ENCODE measurements at regions not wholly inside any gene's neighbourhood (a gene's known extent, or its start where the extent isn't known, plus 50 kb on each side); places are given as distances from the start of the nearest gene placed in this dataset.

DNA sequence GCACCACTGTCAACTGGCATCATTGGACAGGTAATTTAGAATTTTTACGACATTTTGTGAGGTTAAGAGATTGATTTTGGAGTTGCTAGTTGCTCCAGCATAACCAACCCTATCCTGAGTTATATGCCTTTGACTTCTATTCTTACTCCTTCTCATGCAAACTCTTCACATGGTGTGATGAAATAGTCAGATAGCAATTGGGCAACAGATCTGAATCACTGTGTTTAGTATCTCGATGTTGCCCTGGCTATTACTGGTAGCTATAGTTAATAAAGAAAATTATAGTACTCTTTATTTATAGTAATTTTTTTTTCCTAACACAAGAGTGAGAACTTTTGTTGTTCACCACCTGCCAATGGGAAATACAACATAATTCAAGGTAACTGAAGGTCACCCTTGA is 494.8 kb upstream of the TOM1L1 start:
- Histone ChIP-seq H3K9me3 (no peaks in the 10 kb centered on the region), H3K4me3 (replicated peaks in 1 of 3) (no peak overlapping the region), H3K4me1 (no peaks in the 10 kb centered on the region), H3K36me3 (no peaks in the 10 kb centered on the region), H3K27ac (no peak overlapping the region), H3K27me3 (no peaks in the 10 kb centered on the region)
- 92 to 97% methylated on average over 2 of the region's 2 CpGs for WGBS, 2 donors
- intact Hi-C loops (cut with DNase I) = no loop called here
- DNase-seq = no peak
- TF ChIP-seq, protein P1, sequence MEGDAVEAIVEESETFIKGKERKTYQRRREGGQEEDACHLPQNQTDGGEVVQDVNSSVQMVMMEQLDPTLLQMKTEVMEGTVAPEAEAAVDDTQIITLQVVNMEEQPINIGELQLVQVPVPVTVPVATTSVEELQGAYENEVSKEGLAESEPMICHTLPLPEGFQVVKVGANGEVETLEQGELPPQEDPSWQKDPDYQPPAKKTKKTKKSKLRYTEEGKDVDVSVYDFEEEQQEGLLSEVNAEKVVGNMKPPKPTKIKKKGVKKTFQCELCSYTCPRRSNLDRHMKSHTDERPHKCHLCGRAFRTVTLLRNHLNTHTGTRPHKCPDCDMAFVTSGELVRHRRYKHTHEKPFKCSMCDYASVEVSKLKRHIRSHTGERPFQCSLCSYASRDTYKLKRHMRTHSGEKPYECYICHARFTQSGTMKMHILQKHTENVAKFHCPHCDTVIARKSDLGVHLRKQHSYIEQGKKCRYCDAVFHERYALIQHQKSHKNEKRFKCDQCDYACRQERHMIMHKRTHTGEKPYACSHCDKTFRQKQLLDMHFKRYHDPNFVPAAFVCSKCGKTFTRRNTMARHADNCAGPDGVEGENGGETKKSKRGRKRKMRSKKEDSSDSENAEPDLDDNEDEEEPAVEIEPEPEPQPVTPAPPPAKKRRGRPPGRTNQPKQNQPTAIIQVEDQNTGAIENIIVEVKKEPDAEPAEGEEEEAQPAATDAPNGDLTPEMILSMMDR (IDR thresholded peaks at IDR 0.05) = no peak
- TF ChIP-seq POLR2A (IDR thresholded peaks at IDR 0.05) = no peak

DNA sequence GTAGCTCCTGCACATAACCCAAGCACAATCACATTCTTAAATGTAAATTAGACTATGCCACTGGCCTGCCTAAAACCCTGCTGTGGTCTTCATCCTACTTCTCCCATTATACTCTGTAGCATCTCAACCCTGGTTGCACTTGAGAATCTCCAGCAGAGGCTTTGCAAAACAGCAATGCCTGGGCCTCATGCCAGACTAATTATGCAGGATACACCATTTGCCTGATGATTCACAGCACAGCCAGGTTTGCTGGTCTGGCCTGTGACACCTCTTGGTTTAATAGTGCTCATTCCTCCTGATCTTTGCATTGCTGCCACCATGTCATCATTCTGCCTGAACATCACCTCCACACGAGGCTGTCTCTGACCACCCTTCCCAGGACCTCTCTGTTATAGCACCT is 491.9 kb upstream of the TOM1L1 start:
- no peak for DNase-seq

DNA sequence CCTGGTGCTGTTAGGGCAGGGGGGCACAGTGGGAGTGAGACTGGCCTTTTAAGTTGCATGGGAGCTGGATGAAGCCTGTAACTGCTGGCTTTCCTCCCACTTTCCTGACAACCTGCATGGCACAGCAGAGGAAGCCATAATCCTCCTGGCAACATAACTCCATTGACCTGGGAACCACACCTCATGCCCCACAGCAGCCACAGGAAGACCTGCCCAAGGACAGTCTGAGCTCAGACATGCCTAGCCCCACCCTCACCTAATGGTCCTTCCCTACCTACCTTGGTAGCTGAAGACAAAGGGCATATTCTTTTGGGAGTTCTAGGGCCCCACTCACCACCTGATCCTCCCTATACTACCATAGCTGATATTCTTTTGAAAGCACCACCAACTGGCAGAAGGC is 482.2 kb upstream of the TOM1L1 start:
- TF ChIP-seq, protein P1 (IDR thresholded peaks at IDR 0.05) = no peak
- no peak for TF ChIP-seq POLR2A (IDR thresholded peaks at IDR 0.05)
- Histone ChIP-seq H3K4me3 (replicated peaks in 1 of 3) (no peak overlapping the region), H3K27ac (no peak overlapping the region), H3K27me3 (no peaks in the 10 kb centered on the region), H3K9me3 (no peaks in the 10 kb centered on the region), H3K36me3 (no peaks in the 10 kb centered on the region), H3K4me1 (no peaks in the 10 kb centered on the region)
- intact Hi-C loops (cut with DNase I) = no loop called here
- DNase-seq = no peak

More for the DNA sequence above, 491.9 kb upstream of the TOM1L1 start:
- TF ChIP-seq, protein P1 (IDR thresholded peaks at IDR 0.05) = no peak
- no peak for TF ChIP-seq POLR2A (IDR thresholded peaks at IDR 0.05)
- no peak overlapping the region for H3K27ac ChIP-seq
- H3K9me3 ChIP-seq = no peaks in the 10 kb centered on the region
- 35 to 43% methylated on average over 1 of the region's 1 CpG for WGBS, 2 donors
- no peaks in the 10 kb centered on the region for H3K27me3 ChIP-seq
- H3K4me3 ChIP-seq (replicated peaks in 1 of 3) = no peak overlapping the region
- H3K4me1 ChIP-seq = no peaks in the 10 kb centered on the region
- H3K36me3 ChIP-seq = no peaks in the 10 kb centered on the region
- intact Hi-C loops (cut with DNase I) = no loop called here

DNA sequence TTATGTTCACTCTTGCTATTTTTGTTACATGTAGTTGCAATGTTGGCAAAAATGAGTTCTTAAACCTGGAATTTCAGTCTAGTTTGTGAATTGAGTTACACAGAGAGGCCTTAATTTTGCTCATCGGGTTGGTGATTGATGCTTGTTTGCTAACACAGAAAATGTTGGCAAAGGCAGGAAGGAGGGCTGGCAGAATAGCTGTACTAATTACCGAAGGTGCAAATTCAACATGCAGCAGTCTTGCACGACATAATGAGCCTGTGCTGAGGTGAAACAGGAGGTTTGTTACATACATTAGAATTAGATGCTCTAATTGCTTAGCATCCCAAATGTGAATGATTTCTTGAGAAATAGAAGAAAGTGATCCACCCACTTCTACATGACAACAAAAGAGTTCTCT is 475.0 kb upstream of the TOM1L1 start:
- Histone ChIP-seq H3K4me1 (peaks cover 0 to 9% of the 10 kb centered on the region in 2 donors), H3K27me3 (no peaks in the 10 kb centered on the region), H3K27ac (no peak overlapping the region), H3K9me3 (no peaks in the 10 kb centered on the region), H3K36me3 (no peaks in the 10 kb centered on the region), H3K4me3 (replicated peaks in 1 of 3) (no peak overlapping the region)
- 81 to 82% methylated on average over 3 of the region's 3 CpGs for WGBS, 2 donors
- no peak for DNase-seq
- TF ChIP-seq, protein P1 (IDR thresholded peaks at IDR 0.05) = no peak
- no peak for TF ChIP-seq POLR2A (IDR thresholded peaks at IDR 0.05)
- intact Hi-C loops (cut with DNase I) = no loop called here

DNA sequence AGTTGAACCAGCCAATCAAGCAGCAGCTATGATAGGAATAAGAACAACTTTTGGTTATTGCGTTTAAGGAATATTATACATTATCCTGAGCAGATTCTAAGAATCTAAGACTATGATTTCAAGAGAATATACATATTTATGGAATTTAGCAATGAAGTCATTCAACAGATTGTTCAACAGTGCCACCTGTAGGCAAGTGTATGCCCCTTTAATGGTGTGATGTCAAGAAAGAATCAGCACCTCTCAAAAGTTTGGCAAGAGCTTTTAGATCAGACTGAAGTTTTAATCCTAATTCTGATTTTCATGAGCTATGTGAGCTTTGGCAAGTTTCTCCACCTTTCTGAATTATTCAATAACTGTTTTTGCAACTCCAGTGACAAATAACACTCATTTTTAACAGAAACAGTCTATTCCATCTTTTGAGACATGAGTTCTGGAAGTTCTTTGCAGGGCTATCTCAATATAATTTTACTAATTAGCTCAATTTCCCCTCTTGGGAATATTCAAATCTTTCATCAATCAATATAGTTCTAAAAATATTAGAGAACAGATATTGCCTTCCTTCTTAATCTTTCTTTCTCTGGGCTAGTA is 474.3 kb upstream of the TOM1L1 start:
- H3K9me3 ChIP-seq = no peaks in the 10 kb centered on the region
- peaks cover 0 to 9% of the 10 kb centered on the region in 2 donors for H3K4me1 ChIP-seq
- H3K4me3 ChIP-seq (replicated peaks in 1 of 3) = no peak overlapping the region
- TF ChIP-seq, protein P1 (IDR thresholded peaks at IDR 0.05) = peak in 4 of 6 experiments; percentile 10 to 48 (median 34)
- no peak for TF ChIP-seq POLR2A (IDR thresholded peaks at IDR 0.05)
- WGBS, 2 donors = 58 to 73% methylated on average over 1 of the region's 1 CpG
- no peak overlapping the region for H3K27ac ChIP-seq
- H3K27me3 ChIP-seq = no peaks in the 10 kb centered on the region
- DNase-seq = no peak
- intact Hi-C loops (cut with DNase I) = no loop called here
- H3K36me3 ChIP-seq = no peaks in the 10 kb centered on the region
